Nephron (organoid): ENCODE measurements at regions not wholly inside any gene's neighbourhood (a gene's known extent, or its start where the extent isn't known, plus 50 kb on each side); places are given as distances from the start of the nearest gene placed in this dataset.

Experiments
- H3K27ac Mint-ChIP-seq, 3 experiments: 2 replicates each; pipeline ENCODE4 v1.8.0; 2020; ENCODE audit warnings: mixed read lengths in 3 of 3, mild to moderate bottlenecking in 2 of 3, moderate library complexity in 1 of 3
- H3K27me3 Mint-ChIP-seq: 2 replicates; pipeline ENCODE4 v1.8.0; 2021; ENCODE audit warnings: low read depth, mild to moderate bottlenecking, moderate library complexity, mixed read lengths
- H3K36me3 Mint-ChIP-seq: 2 replicates; pipeline ENCODE4 v1.8.0; 2020; ENCODE audit warnings: low read depth, mixed read lengths
- H3K4me1 Mint-ChIP-seq: 2 replicates; pipeline ENCODE4 v1.8.0; 2020; ENCODE audit warnings: mixed read lengths
- H3K4me3 Mint-ChIP-seq, 3 experiments: 2 replicates each; pipeline ENCODE4 v1.8.0; 2020; ENCODE audit warnings: mild to moderate bottlenecking in 3 of 3, mixed read lengths in 3 of 3, moderate library complexity in 2 of 3
- H3K9me3 Mint-ChIP-seq: 2 replicates; pipeline ENCODE4 v1.8.0; 2020; ENCODE audit warnings: mixed read lengths
- CTCF ChIP-seq, 3 experiments: fragments of 200-600 bp; sonication (generic); IDR thresholded peaks; one replicate each; pipeline ENCODE4 v1.5.0; 2021; ENCODE audit warnings: antibody characterized with exemption in 3 of 3; ENCODE audit not compliant: unreplicated experiment in 3 of 3

DNA sequence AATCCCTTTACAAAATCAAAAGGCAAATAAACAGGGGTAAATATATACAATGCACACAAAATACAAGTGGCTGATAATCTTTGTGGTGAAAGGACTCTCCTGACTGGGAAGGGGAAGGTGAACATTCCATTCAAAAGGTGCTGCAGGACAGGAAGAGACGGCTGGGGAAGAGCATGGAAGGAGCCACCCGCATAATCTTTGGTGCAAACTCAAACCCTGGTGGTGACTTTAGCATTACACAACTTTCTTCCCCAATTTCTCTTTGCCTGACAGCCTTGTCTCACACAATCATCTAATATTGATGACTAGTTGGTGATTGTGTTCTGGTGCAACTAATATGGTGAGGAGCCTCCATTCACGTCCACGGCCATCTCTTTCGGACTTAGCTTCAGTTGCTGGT, 117.0 kb upstream of the EGFR start:
- Mint-ChIP-seq H3K27me3 (peaks cover 5% of the 10 kb centered on the region), H3K9me3 (no peaks in the 10 kb centered on the region), H3K4me3 (no peak overlapping the region), H3K4me1 (peaks cover 11% of the 10 kb centered on the region), H3K27ac (no peak overlapping the region), H3K36me3 (no peaks in the 10 kb centered on the region)
- TF ChIP-seq CTCF (IDR thresholded peaks at IDR 0.05; ENCODE audit: unreplicated experiment in 3 of 3): no peak

DNA sequence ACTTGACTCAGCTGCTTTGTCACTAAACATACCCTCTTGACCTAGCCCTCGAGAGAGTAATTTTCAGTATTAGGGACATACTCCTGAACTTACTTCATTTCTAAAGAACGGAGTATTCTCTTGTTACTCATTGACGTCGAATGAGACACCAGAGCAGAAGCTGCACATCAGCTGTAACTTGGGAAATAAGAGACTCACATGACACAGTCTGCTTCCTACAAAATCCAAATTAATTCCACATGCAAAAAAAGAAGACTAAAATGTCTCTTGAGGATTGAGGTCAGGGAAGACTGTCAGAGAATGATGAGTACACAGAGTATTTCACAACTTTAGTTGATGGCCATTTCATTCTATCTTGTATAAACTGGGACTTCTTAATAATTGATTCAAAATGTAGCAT, 114.7 kb upstream of the EGFR start:
- no peaks in the 10 kb centered on the region for H3K9me3 Mint-ChIP-seq
- H3K4me3 Mint-ChIP-seq: no peak overlapping the region
- no peaks in the 10 kb centered on the region for H3K27me3 Mint-ChIP-seq

GRCh38 chr7:54904986-54905385, 113.8 kb upstream of the EGFR start:
- TF ChIP-seq CTCF (IDR thresholded peaks at IDR 0.05; ENCODE audit: unreplicated experiment in 3 of 3): no peak
- H3K4me1 Mint-ChIP-seq: peaks cover 11% of the 10 kb centered on the region
- no peaks in the 10 kb centered on the region for H3K27me3 Mint-ChIP-seq
- H3K27ac Mint-ChIP-seq: no peak overlapping the region
- H3K4me3 Mint-ChIP-seq: no peak overlapping the region
- H3K36me3 Mint-ChIP-seq: no peaks in the 10 kb centered on the region
- H3K9me3 Mint-ChIP-seq: no peaks in the 10 kb centered on the region

More for the DNA sequence above, 114.7 kb upstream of the EGFR start:
- H3K27ac Mint-ChIP-seq: no peak overlapping the region
- no peaks in the 10 kb centered on the region for H3K36me3 Mint-ChIP-seq
- peaks cover 11% of the 10 kb centered on the region for H3K4me1 Mint-ChIP-seq
- TF ChIP-seq CTCF (IDR thresholded peaks at IDR 0.05; ENCODE audit: unreplicated experiment in 3 of 3): no peak

DNA sequence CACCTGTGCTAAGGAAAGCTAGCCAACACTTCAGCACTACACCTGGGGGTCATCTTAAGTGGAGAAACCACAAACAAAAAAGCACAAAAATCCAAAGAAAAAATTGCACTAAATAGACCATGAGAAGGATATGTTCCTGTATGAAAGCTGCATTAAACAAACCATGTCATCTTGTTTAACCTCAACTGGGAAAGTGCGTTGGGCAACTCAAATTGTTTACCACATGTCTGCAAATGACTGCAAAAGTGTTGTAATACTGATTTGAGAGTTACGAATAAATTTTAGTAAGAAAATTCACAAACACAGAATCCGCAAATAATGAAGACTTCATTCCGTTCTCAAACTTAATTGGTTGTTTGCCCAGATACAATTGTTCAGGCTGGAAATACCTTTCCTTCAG, 111.9 kb upstream of the EGFR start:
- Mint-ChIP-seq H3K27ac (no peak overlapping the region), H3K36me3 (no peaks in the 10 kb centered on the region), H3K9me3 (no peaks in the 10 kb centered on the region), H3K4me3 (no peak overlapping the region), H3K4me1 (peaks cover 11% of the 10 kb centered on the region), H3K27me3 (no peaks in the 10 kb centered on the region)
- no peak for TF ChIP-seq CTCF (IDR thresholded peaks at IDR 0.05; ENCODE audit: unreplicated experiment in 3 of 3)

GRCh38 chr7:54907981-54908380, 110.8 kb upstream of the EGFR start:
- Mint-ChIP-seq H3K4me1 (peaks cover 11% of the 10 kb centered on the region), H3K4me3 (no peak overlapping the region), H3K9me3 (no peaks in the 10 kb centered on the region), H3K36me3 (no peaks in the 10 kb centered on the region), H3K27ac (no peak overlapping the region), H3K27me3 (no peaks in the 10 kb centered on the region)
- TF ChIP-seq CTCF (IDR thresholded peaks at IDR 0.05; ENCODE audit: unreplicated experiment in 3 of 3): no peak

DNA sequence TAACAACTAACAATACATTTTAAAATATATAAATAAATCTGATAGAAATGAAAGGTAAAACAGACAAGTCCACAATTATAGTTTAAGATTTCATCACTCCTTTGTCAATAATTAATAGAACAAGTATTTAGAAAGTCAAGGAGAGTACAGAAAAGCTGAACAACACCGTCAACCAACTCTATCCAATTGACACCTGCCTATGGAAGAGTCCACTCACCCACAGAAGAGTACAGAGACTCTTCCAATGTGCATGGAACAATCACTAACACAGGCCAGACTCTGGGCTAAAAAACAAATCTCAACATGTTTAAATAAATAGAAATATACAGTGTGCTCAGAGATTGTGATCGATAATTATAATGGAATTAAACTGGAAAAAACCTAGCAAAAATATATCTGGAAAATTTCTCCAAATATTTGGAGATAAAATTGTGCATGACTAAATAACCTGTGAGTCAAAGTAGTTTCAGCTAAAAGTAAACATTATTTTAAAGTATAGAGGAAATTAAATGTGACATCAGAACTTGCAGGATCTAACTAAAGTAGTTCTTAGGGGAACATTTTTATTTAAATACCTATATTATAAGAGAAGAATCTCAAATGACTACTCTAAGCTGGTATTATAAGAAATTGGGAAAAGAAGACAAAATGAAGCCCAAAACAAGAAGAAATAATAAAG, 109.9 kb upstream of the EGFR start:
- H3K27ac Mint-ChIP-seq: no peak overlapping the region

More for the DNA sequence above, 109.9 kb upstream of the EGFR start:
- Mint-ChIP-seq H3K9me3 (no peaks in the 10 kb centered on the region), H3K27me3 (no peaks in the 10 kb centered on the region), H3K4me3 (no peak overlapping the region), H3K4me1 (peaks cover 9% of the 10 kb centered on the region), H3K36me3 (no peaks in the 10 kb centered on the region)
- TF ChIP-seq CTCF (IDR thresholded peaks at IDR 0.05; ENCODE audit: unreplicated experiment in 3 of 3): no peak
